OCI-LY1 (cell line): ENCODE measurements at regions not wholly inside any gene's neighbourhood (a gene's known extent, or its start where the extent isn't known, plus 50 kb on each side); places are given as distances from the start of the nearest gene placed in this dataset.

Source experiments
- H2AFZ ChIP-seq: fragments of 200-600 bp; sonication (generic), shearing (Covaris generic); 2 replicates; pipeline ENCODE4 v1.6.0; 2014; ENCODE audit warnings: antibody characterized with exemption, mild to moderate bottlenecking, low read length
- H3F3A ChIP-seq: fragments of 200-600 bp; sonication (generic), shearing (Covaris generic); 2 replicates; pipeline ENCODE4 v1.6.0; 2014; ENCODE audit warnings: mild to moderate bottlenecking, antibody characterized with exemption, low read length, moderate library complexity; ENCODE audit not compliant: insufficient read depth
- H3K27ac ChIP-seq: fragments of 200-600 bp; sonication (generic); 2 replicates; pipeline ENCODE4 v1.5.1; 2014; ENCODE audit warnings: low read length, mixed run types, mild to moderate bottlenecking, low read depth; ENCODE audit not compliant: poor library complexity, severe bottlenecking
- H3K27me3 ChIP-seq: fragments of 200-600 bp; sonication (generic); 2 replicates; pipeline ENCODE4 v1.6.0; 2014; ENCODE audit warnings: antibody characterized with exemption, mild to moderate bottlenecking, low read length, moderate library complexity; ENCODE audit not compliant: insufficient read depth
- H3K36me3 ChIP-seq: fragments of 200-600 bp; sonication (generic); 2 replicates; pipeline ENCODE4 v1.6.1; 2014; ENCODE audit warnings: mild to moderate bottlenecking, antibody characterized with exemption, low read length, moderate library complexity, mixed read lengths; ENCODE audit not compliant: insufficient read depth
- H3K4me1 ChIP-seq: fragments of 200-600 bp; sonication (generic); 2 replicates; pipeline ENCODE4 v1.5.1; 2014; ENCODE audit warnings: mild to moderate bottlenecking, low read length, moderate library complexity; ENCODE audit not compliant: insufficient read depth, severe bottlenecking
- H3K4me2 ChIP-seq: fragments of 200-600 bp; sonication (generic), shearing (Covaris generic); 2 replicates; pipeline ENCODE4 v1.6.1; 2014; ENCODE audit warnings: low read length
- H3K4me3 ChIP-seq: fragments of 200-600 bp; sonication (generic); 2 replicates; pipeline ENCODE4 v1.5.1; 2014; ENCODE audit warnings: low read length, low read depth, mild to moderate bottlenecking, mixed read lengths; ENCODE audit not compliant: poor library complexity, severe bottlenecking
- H3K79me2 ChIP-seq: fragments of 200-600 bp; shearing (Covaris generic); 2 replicates; pipeline ENCODE4 v1.6.1; 2016; ENCODE audit warnings: mixed run types, low read length, mixed read lengths; ENCODE audit not compliant: insufficient read depth
- H3K9ac ChIP-seq: fragments of 200-600 bp; sonication (generic), shearing (Covaris generic); 2 replicates; pipeline ENCODE4 v1.6.1; 2014; ENCODE audit warnings: mild to moderate bottlenecking, low read length, mixed read lengths
- H3K9me2 ChIP-seq: fragments of 200-600 bp; sonication (generic), shearing (Covaris generic); 2 replicates; pipeline ENCODE4 v1.6.1; 2014; ENCODE audit warnings: low read depth, mild to moderate bottlenecking, low read length, mixed read lengths
- H3K9me3 ChIP-seq: fragments of 200-600 bp; shearing (Covaris generic); 2 replicates; pipeline ENCODE4 v1.6.1; 2014; ENCODE audit warnings: low read length, mixed read lengths
- H4K20me1 ChIP-seq: fragments of 200-600 bp; sonication (generic), shearing (Covaris generic); 2 replicates; pipeline ENCODE4 v1.6.0; 2016; ENCODE audit warnings: mild to moderate bottlenecking, low read length; ENCODE audit not compliant: insufficient read depth
- EZH2 ChIP-seq: fragments of 200-600 bp; sonication (generic), shearing (Covaris generic); IDR thresholded peaks from 2 replicates; pipeline ENCODE4 v1.8.0; 2017; ENCODE audit warnings: borderline replicate concordance, mixed run types, mild to moderate bottlenecking, antibody characterized with exemption, low read length, moderate library complexity, mixed read lengths
- TF ChIP-seq, protein P1 (sequence below): fragments of 200-600 bp; sonication (generic), shearing (Covaris generic); IDR thresholded peaks from 2 replicates; pipeline ENCODE4 v1.5.1; 2017; ENCODE audit warnings: mild to moderate bottlenecking, antibody characterized with exemption, low read length, moderate library complexity, mixed read lengths

DNA sequence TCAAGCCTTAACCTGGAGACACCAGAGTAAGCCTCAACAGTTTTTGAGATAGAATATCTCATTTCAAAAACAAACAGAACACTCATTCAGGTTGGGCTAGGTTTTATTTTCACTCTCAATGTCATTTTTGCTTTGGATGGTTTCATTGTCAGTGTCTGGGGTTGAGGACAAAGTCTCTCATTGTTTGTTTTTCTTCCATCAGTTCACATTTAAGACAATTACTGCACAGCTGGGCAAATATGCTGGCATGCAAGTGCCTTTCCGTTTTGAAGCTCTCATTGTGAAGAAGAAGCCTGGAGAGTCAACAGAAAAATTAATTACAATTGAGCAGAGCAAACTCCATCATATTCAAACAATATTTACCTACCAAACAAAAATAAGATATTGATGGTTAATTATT lies 1050.0 kb downstream of the TBL1XR1 start:
- no peak overlapping the region for H2AFZ ChIP-seq
- no peaks in the 10 kb centered on the region for H3K9me3 ChIP-seq
- H3K9me2 ChIP-seq = no peaks in the 10 kb centered on the region
- H3F3A ChIP-seq = no peaks in the 10 kb centered on the region
- H3K4me3 ChIP-seq = no peak overlapping the region
- no peaks in the 10 kb centered on the region for H3K4me1 ChIP-seq
- H3K36me3 ChIP-seq = no peaks in the 10 kb centered on the region
- H3K27me3 ChIP-seq = no peaks in the 10 kb centered on the region
- no peaks in the 10 kb centered on the region for H3K79me2 ChIP-seq
- no peak overlapping the region for H3K27ac ChIP-seq
- TF ChIP-seq, protein P1, sequence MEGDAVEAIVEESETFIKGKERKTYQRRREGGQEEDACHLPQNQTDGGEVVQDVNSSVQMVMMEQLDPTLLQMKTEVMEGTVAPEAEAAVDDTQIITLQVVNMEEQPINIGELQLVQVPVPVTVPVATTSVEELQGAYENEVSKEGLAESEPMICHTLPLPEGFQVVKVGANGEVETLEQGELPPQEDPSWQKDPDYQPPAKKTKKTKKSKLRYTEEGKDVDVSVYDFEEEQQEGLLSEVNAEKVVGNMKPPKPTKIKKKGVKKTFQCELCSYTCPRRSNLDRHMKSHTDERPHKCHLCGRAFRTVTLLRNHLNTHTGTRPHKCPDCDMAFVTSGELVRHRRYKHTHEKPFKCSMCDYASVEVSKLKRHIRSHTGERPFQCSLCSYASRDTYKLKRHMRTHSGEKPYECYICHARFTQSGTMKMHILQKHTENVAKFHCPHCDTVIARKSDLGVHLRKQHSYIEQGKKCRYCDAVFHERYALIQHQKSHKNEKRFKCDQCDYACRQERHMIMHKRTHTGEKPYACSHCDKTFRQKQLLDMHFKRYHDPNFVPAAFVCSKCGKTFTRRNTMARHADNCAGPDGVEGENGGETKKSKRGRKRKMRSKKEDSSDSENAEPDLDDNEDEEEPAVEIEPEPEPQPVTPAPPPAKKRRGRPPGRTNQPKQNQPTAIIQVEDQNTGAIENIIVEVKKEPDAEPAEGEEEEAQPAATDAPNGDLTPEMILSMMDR = no peak
- TF ChIP-seq EZH2 = no peak
- H3K4me2 ChIP-seq = no peak overlapping the region
- H4K20me1 ChIP-seq = no peaks in the 10 kb centered on the region
- no peak overlapping the region for H3K9ac ChIP-seq

DNA sequence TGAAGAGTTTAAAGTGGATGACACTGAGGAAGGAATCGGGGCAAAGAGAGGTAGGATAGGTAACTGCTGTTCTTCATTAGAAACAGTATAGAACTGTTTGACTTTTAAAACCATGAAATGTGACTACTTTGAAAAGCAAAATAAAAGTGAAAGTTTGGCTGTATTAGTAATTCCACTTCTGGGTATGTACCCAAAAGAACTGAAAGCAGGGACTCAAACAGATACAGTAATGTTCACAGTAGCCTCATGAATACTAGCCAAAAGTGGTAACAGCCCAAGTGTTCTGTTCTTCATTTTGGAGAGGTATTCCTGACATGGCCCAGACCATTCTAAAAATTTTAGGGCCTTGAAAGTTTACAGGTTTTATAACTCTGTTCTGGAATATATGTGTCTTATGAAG lies 1055.4 kb downstream of the TBL1XR1 start:
- no peak overlapping the region for H3K27ac ChIP-seq
- no peak overlapping the region for H3K4me2 ChIP-seq
- H3K36me3 ChIP-seq = no peaks in the 10 kb centered on the region
- H4K20me1 ChIP-seq = no peaks in the 10 kb centered on the region
- TF ChIP-seq, protein P1 = no peak
- no peak for TF ChIP-seq EZH2
- H3K27me3 ChIP-seq = no peaks in the 10 kb centered on the region
- H3K4me3 ChIP-seq = no peak overlapping the region
- H3K9ac ChIP-seq = no peak overlapping the region
- H2AFZ ChIP-seq = no peak overlapping the region
- H3K4me1 ChIP-seq = no peaks in the 10 kb centered on the region
- H3K9me3 ChIP-seq = no peaks in the 10 kb centered on the region
- H3F3A ChIP-seq = no peaks in the 10 kb centered on the region
- no peaks in the 10 kb centered on the region for H3K79me2 ChIP-seq
- no peaks in the 10 kb centered on the region for H3K9me2 ChIP-seq

- Histone ChIP-seq H3F3A (no peaks in the 10 kb centered on the region), H3K4me1 (no peaks in the 10 kb centered on the region), H4K20me1 (no peaks in the 10 kb centered on the region), H3K9ac (no peak overlapping the region), H3K36me3 (no peaks in the 10 kb centered on the region), H3K79me2 (no peaks in the 10 kb centered on the region), H3K27me3 (no peaks in the 10 kb centered on the region), H2AFZ (no peak overlapping the region), H3K9me3 (no peaks in the 10 kb centered on the region), H3K4me3 (no peak overlapping the region), H3K4me2 (no peak overlapping the region), H3K27ac (no peak overlapping the region), H3K9me2 (no peaks in the 10 kb centered on the region)
- TF ChIP-seq, protein P1 = no peak
- no peak for TF ChIP-seq EZH2
These were observed 1076.8 kb downstream of the TBL1XR1 start for GRCh38 chr3:176120507-176120906.
